ENCODE measurements at regions not wholly inside any gene's neighbourhood (a gene's known extent, or its start where the extent isn't known, plus 50 kb on each side); places are given as distances from the start of the nearest gene placed in this dataset.

DNA sequence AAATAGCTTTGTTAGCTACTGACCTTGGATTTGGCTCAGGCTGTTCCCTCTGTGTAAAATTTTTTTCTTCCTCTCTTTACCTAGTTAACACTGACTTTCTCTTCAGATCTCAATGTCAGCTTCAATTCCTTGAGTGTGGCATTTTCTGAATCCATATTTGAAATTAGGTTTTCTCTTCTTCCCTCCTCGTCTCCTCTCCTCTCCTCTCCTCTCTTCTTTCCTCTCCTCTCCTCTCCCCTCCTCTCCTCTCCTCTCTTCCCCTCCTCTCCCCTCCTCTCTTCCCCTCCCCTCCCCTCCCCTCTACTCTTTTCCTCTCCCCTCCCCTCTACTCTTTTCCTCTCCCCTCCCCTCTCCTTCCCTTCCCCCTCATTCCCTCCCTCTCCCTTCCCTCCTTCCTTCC is 453.3 kb downstream of the BMP2 start:
- 60 to 63% methylated on average over 1 of the region's 1 CpG for WGBS, 2 donors
- TF ChIP-seq, protein P1, sequence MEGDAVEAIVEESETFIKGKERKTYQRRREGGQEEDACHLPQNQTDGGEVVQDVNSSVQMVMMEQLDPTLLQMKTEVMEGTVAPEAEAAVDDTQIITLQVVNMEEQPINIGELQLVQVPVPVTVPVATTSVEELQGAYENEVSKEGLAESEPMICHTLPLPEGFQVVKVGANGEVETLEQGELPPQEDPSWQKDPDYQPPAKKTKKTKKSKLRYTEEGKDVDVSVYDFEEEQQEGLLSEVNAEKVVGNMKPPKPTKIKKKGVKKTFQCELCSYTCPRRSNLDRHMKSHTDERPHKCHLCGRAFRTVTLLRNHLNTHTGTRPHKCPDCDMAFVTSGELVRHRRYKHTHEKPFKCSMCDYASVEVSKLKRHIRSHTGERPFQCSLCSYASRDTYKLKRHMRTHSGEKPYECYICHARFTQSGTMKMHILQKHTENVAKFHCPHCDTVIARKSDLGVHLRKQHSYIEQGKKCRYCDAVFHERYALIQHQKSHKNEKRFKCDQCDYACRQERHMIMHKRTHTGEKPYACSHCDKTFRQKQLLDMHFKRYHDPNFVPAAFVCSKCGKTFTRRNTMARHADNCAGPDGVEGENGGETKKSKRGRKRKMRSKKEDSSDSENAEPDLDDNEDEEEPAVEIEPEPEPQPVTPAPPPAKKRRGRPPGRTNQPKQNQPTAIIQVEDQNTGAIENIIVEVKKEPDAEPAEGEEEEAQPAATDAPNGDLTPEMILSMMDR (IDR thresholded peaks at IDR 0.05) = no peak
- no peak for TF ChIP-seq POLR2A (IDR thresholded peaks at IDR 0.05)
- intact Hi-C loops (cut with DNase I; ENCODE audit: low total_unique reads) = no loop called here

DNA sequence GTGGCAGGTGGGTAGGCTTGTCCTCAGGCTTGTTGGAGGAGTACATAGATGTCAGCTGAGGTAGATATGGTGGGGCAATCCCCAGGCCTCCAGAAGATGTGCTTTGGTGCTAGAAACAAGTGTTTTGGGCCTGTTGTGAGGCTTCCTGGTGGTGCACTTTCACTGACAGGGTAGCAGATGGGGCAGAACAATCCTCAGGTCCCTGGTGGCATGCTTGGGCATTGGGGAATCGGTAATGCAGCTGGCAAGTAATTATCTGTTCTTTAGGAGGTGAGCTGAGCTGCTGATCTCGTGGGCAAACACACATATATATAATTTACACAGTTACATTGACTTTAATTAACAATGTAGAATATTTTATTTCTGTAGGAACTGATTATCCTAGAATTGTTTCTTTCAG is 458.7 kb downstream of the BMP2 start:
- no peaks in the 10 kb centered on the region for H3K9me3 ChIP-seq
- no peaks in the 10 kb centered on the region for H3K4me1 ChIP-seq
- no peaks in the 10 kb centered on the region for H3K27me3 ChIP-seq
- no peak overlapping the region for H3K27ac ChIP-seq
- DNase-seq = no peak
- TF ChIP-seq, protein P1 (IDR thresholded peaks at IDR 0.05) = no peak
- no peak for TF ChIP-seq POLR2A (IDR thresholded peaks at IDR 0.05)
- H3K36me3 ChIP-seq (ENCODE audit: low read depth, missing control alignments) = no peaks in the 10 kb centered on the region
- 74 to 77% methylated on average over 2 of the region's 2 CpGs for WGBS, 2 donors
- no peak overlapping the region for H3K4me3 ChIP-seq
- intact Hi-C loops (cut with DNase I; ENCODE audit: low total_unique reads) = no loop called here

More for the DNA sequence above, 453.3 kb downstream of the BMP2 start:
- Histone ChIP-seq H3K4me3 (no peak overlapping the region), H3K9me3 (no peaks in the 10 kb centered on the region), H3K27me3 (no peaks in the 10 kb centered on the region), H3K27ac (no peak overlapping the region), H3K4me1 (no peaks in the 10 kb centered on the region), H3K36me3 (ENCODE audit: low read depth, missing control alignments) (no peaks in the 10 kb centered on the region)
- DNase-seq = no peak

DNA sequence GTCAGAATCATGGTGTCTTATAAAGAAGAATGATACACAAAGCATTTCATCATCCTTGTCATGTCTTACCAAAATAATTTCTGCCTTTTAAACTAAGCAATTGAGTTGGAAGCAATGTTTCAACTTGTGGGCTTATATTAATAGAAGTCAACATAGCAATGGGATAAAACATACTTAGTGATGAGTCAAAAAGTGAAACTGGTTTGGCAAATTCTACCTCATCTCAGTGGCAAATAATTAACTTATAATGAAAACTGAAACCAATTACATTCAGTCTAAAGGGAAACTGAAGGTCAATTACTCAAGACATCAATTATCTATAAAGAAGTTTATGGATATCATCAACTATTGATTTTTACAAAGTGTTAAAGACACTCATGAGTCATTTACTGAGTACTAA is 463.8 kb downstream of the BMP2 start:
- Histone ChIP-seq H3K27ac (no peak overlapping the region), H3K4me1 (no peaks in the 10 kb centered on the region), H3K9me3 (no peaks in the 10 kb centered on the region), H3K27me3 (no peaks in the 10 kb centered on the region), H3K4me3 (no peak overlapping the region), H3K36me3 (ENCODE audit: low read depth, missing control alignments) (no peaks in the 10 kb centered on the region)
- no peak for DNase-seq
- TF ChIP-seq, protein P1 (IDR thresholded peaks at IDR 0.05) = no peak
- no peak for TF ChIP-seq POLR2A (IDR thresholded peaks at IDR 0.05)
- intact Hi-C loops (cut with DNase I; ENCODE audit: low total_unique reads) = no loop called here

DNA sequence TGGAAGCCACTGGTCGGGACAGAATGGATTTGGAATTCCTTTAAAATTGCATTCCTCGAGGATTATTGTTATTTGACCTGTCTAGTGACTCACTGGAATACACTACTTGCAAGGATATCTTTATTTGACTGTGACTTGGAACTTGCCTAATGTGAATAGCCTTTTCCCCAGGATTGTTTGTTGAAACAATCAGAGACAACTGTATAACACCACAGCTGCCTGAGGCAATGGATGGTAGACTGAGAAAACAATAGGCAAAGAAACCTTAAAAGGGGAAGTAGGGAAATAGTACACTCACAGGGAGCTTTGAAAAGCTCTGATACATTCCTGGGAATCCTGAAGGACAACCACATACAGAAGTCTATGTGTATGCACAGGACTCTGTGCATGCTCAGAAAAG is 465.3 kb downstream of the BMP2 start:
- intact Hi-C loops (cut with DNase I; ENCODE audit: low total_unique reads) = no loop called here
- Histone ChIP-seq H3K4me1 (no peaks in the 10 kb centered on the region), H3K27me3 (no peaks in the 10 kb centered on the region), H3K9me3 (no peaks in the 10 kb centered on the region), H3K36me3 (ENCODE audit: low read depth, missing control alignments) (no peaks in the 10 kb centered on the region), H3K27ac (no peak overlapping the region), H3K4me3 (no peak overlapping the region)
- TF ChIP-seq, protein P1 (IDR thresholded peaks at IDR 0.05) = no peak
- TF ChIP-seq POLR2A (IDR thresholded peaks at IDR 0.05) = no peak
- DNase-seq = no peak
- WGBS, 2 donors = 81 to 82% methylated on average over 2 of the region's 2 CpGs

DNA sequence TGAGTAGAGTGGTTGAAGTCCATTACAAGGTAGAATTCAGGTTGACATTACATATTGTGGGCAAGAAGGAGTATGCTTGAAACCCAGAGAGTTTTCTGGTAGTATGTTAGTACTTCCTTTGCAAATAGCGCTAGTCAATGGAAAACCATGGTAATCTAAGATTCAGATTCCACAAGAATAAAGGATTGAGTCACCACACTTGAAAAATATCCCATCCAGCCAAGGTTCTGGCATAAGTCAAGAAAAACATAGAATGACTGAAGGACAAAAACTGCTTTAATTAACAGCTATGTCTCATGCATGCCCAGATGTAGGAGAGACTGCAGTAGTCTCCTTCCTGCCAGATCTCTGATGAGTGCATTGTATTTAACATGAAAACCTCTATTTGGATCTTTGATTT is 469.8 kb downstream of the BMP2 start:
- H3K4me1 ChIP-seq = no peaks in the 10 kb centered on the region
- TF ChIP-seq, protein P1 (IDR thresholded peaks at IDR 0.05) = no peak
- no peak for TF ChIP-seq POLR2A (IDR thresholded peaks at IDR 0.05)
- 83 to 88% methylated on average over 1 of the region's 1 CpG for WGBS, 2 donors
- DNase-seq = no peak
- H3K27ac ChIP-seq = no peak overlapping the region
- no peaks in the 10 kb centered on the region for H3K27me3 ChIP-seq
- H3K9me3 ChIP-seq = no peaks in the 10 kb centered on the region
- no peaks in the 10 kb centered on the region for H3K36me3 ChIP-seq (ENCODE audit: low read depth, missing control alignments)
- intact Hi-C loops (cut with DNase I; ENCODE audit: low total_unique reads) = no loop called here
- H3K4me3 ChIP-seq = no peak overlapping the region
